Endothelial cell of umbilical vein (primary cell): ENCODE measurements at regions not wholly inside any gene's neighbourhood (a gene's known extent, or its start where the extent isn't known, plus 50 kb on each side); places are given as distances from the start of the nearest gene placed in this dataset.

Experiments
- BruUV-seq: library from RNA; stranded (reverse); fragments of 400-500 nt; replicated peaks from 2 replicates; lab custom pipeline; 2021; lab: Mats Ljungman, UMichigan
- CTCF ChIA-PET: fragments of 300-600, 350-600 bp; sonication (Branson Sonifier 250); formaldehyde crosslinking; loops from one replicate; lab custom pipeline; 2021; ENCODE audit warnings: antibody characterized with exemption, inconsistent platforms; lab: Charles Lee
- POLR2A ChIA-PET: fragments of 300-600, 350-600 bp; sonication (Branson Sonifier 250); formaldehyde crosslinking; loops from one replicate; lab custom pipeline; 2021; ENCODE audit warnings: antibody characterized with exemption, inconsistent platforms; lab: Charles Lee
- DNase-seq: peaks from one replicate; pipeline ENCODE4 v3.0.0-alpha.2; 2011; ENCODE audit warnings: low read depth, low spot score
- FAIRE-seq: peaks from 2 replicates; lab custom pipeline; 2011; peaks lifted over from hg19 to GRCh38; lab: Jason Lieb, UNC
- H2AFZ ChIP-seq: 2 replicates; pipeline ENCODE4 v1.6.0; 2012; ENCODE audit warnings: low read depth, low read length, control low read depth, inconsistent platforms
- H3K27ac ChIP-seq: 2 replicates; pipeline ENCODE4 v1.5.1; 2011; ENCODE audit warnings: low read depth, mild to moderate bottlenecking, control low read depth, low read length, moderate library complexity; ENCODE audit not compliant: insufficient read depth
- H3K27me3 ChIP-seq, 2 experiments: 2 replicates each; pipeline versions ENCODE4 v1.6.0 to v1.6.1; 2011; ENCODE audit warnings: low read length in 2 of 2, mixed read lengths in 1 of 2; ENCODE audit not compliant: control insufficient read depth in 2 of 2, insufficient read depth in 2 of 2
- H3K36me3 ChIP-seq, 2 experiments: 2 replicates in 1 of 2; 3 replicates in 1 of 2; pipeline ENCODE4 v1.5.1; 2011; ENCODE audit warnings: low read length in 2 of 2, mild to moderate bottlenecking in 1 of 2, moderate library complexity in 1 of 2; ENCODE audit not compliant: control insufficient read depth in 2 of 2, insufficient read depth in 2 of 2; ENCODE audit errors: extremely low read depth in 1 of 2
- H3K4me1 ChIP-seq: 3 replicates; pipeline ENCODE4 v1.5.1; 2011; ENCODE audit warnings: mild to moderate bottlenecking, low read length; ENCODE audit not compliant: control insufficient read depth, insufficient read depth; ENCODE audit errors: extremely low read depth
- H3K4me2 ChIP-seq: 2 replicates; pipeline ENCODE4 v1.6.1; 2011; ENCODE audit warnings: low read length, control low read depth, mixed read lengths; ENCODE audit not compliant: insufficient read depth
- H3K4me3 ChIP-seq, 3 experiments: fragments of 200-600 bp in 1 of 3; sonication (generic), shearing (Covaris generic) in 1 of 3; replicated peaks in 1 of 3; 2 replicates each; pipeline ENCODE4 v1.5.1; 2011 to 2016; ENCODE audit warnings: control low read depth in 3 of 3, low read length in 3 of 3, mild to moderate bottlenecking in 2 of 3, inconsistent platforms in 1 of 3, low read depth in 1 of 3, moderate library complexity in 1 of 3; ENCODE audit not compliant: insufficient read depth in 1 of 3
- H3K79me2 ChIP-seq: 2 replicates; pipeline ENCODE4 v1.6.0; 2012; ENCODE audit warnings: low read length, inconsistent platforms; ENCODE audit not compliant: control insufficient read depth, insufficient read depth
- H3K9ac ChIP-seq: replicated peaks from 2 replicates; pipeline ENCODE3; 2011; ENCODE audit warnings: low read length, control low read depth; ENCODE audit not compliant: insufficient read depth; ENCODE audit errors: extremely low read depth
- H3K9me1 ChIP-seq: replicated peaks from 3 replicates; pipeline ENCODE4 v1.6.0; 2011; ENCODE audit warnings: mild to moderate bottlenecking, low read length; ENCODE audit not compliant: control insufficient read depth, insufficient read depth; ENCODE audit errors: extremely low read depth
- H3K9me3 ChIP-seq: replicated peaks from 2 replicates; pipeline ENCODE4 v1.5.1; 2012; ENCODE audit warnings: low read length, inconsistent platforms; ENCODE audit not compliant: control insufficient read depth, insufficient read depth
- H4K20me1 ChIP-seq: replicated peaks from 2 replicates; pipeline ENCODE3; 2011; ENCODE audit warnings: mild to moderate bottlenecking, low read length; ENCODE audit not compliant: control insufficient read depth, insufficient read depth; ENCODE audit errors: extremely low read depth
- CTCF ChIP-seq, 2 donors: IDR thresholded peaks; 1 replicate in 1 of 2; 2 replicates in 1 of 2; pipeline ENCODE4 v1.5.1; 2011; ENCODE audit warnings: low read length in 2 of 2, mild to moderate bottlenecking in 2 of 2, moderate library complexity in 2 of 2, control low read depth in 1 of 2, inconsistent platforms in 1 of 2, low read depth in 1 of 2; ENCODE audit not compliant: insufficient read depth in 1 of 2; ENCODE audit errors: extremely low read depth in 1 of 2
- EZH2 ChIP-seq: IDR thresholded peaks from 2 replicates; pipeline ENCODE4 v1.6.1; 2012; ENCODE audit warnings: borderline replicate concordance, low read depth, mild to moderate bottlenecking, moderate library complexity, low read length, inconsistent platforms; ENCODE audit not compliant: severe bottlenecking
- FOS ChIP-seq: IDR thresholded peaks from 2 replicates; pipeline ENCODE4 v1.6.1; 2011; ENCODE audit warnings: mild to moderate bottlenecking, low read length, moderate library complexity, borderline replicate concordance; ENCODE audit not compliant: insufficient read depth
- JUN ChIP-seq: IDR thresholded peaks from 2 replicates; pipeline ENCODE4 v1.6.1; 2011; ENCODE audit warnings: borderline replicate concordance, low read depth; ENCODE audit not compliant: insufficient read length, insufficient read depth
- MAX ChIP-seq: IDR thresholded peaks from 2 replicates; pipeline ENCODE4 v1.6.1; 2011; ENCODE audit not compliant: insufficient read depth, insufficient read length
- MYC ChIP-seq: IDR thresholded peaks from one replicate; pipeline ENCODE4 v1.6.1; 2011; ENCODE audit warnings: mild to moderate bottlenecking, low read depth, low read length
- POLR2A ChIP-seq: IDR thresholded peaks from 2 replicates; pipeline ENCODE4 v1.6.1; 2012; ENCODE audit warnings: low read depth, mild to moderate bottlenecking, control low read depth, low read length
- POLR2AphosphoS5 ChIP-seq: IDR thresholded peaks from 2 replicates; pipeline ENCODE4 v1.6.1; 2012; ENCODE audit warnings: low read depth, mild to moderate bottlenecking, control low read depth, low read length, moderate library complexity; ENCODE audit not compliant: insufficient read depth
- dilution Hi-C: fragments of 300-500 bp; cut with MboI; formaldehyde crosslinking; loops from one replicate; pipeline ENCODE4 v1.15.0; 2019; ENCODE audit warnings: low sequenced_read_pairs; ENCODE audit not compliant: extremely low pct_ligation_motif_present
- intact Hi-C: fragments of 100-400 bp; cut with micrococcal nuclease; formaldehyde crosslinking; loops from one replicate; pipeline ENCODE4 v1.10.0; 2022

- H3K9me1 ChIP-seq, result no peaks in the 10 kb centered on the region
- no peaks in the 10 kb centered on the region for H3K9me3 ChIP-seq
- intact Hi-C loops (no loop called here), dilution Hi-C loops (no loop called here)
- TF ChIP-seq POLR2A (no peak), FOS (no peak), MAX (no peak), EZH2 (no peak), JUN (no peak), MYC (no peak), POLR2AphosphoS5 (no peak)
- no peak for DNase-seq
- no TSS peak for BruUV-seq
- H3K4me3 ChIP-seq, result no peak overlapping the region
- H4K20me1 ChIP-seq, result no peaks in the 10 kb centered on the region
- no peaks in the 10 kb centered on the region for H3K79me2 ChIP-seq
- CTCF ChIA-PET, result interaction anchor here (1.0 kb wide), 1 partner anchor 42 kb away, joined by 3 read pairs; no protein-coding TSS in a partner anchor
- no peak overlapping the region for H3K9ac ChIP-seq
- H3K4me2 ChIP-seq, result no peak overlapping the region
- H3K4me1 ChIP-seq, result no peaks in the 10 kb centered on the region
- H3K27me3 ChIP-seq, result no peaks in the 10 kb centered on the region
- no peaks in the 10 kb centered on the region for H3K36me3 ChIP-seq
- no peak for FAIRE-seq
- H3K27ac ChIP-seq, result no peak overlapping the region
- H2AFZ ChIP-seq, result no peak overlapping the region
- POLR2A ChIA-PET, result no interaction called here
Observed at GRCh38 chr20:52270001-52270606, 78.5 kb upstream of the ZFP64 start.

- intact Hi-C loops, result no loop called here
- Histone ChIP-seq H2AFZ (no peak overlapping the region), H3K4me1 (no peaks in the 10 kb centered on the region), H3K27me3 (no peaks in the 10 kb centered on the region), H3K27ac (no peak overlapping the region), H3K79me2 (no peaks in the 10 kb centered on the region), H3K9me1 (no peaks in the 10 kb centered on the region), H3K9me3 (no peaks in the 10 kb centered on the region), H3K4me3 (no peak overlapping the region), H4K20me1 (no peaks in the 10 kb centered on the region), H3K36me3 (no peaks in the 10 kb centered on the region), H3K4me2 (no peak overlapping the region), H3K9ac (no peak overlapping the region)
- TF ChIP-seq MYC, result no peak
- no peak for TF ChIP-seq JUN
- TF ChIP-seq CTCF (IDR thresholded peaks at IDR 0.05; ENCODE audit: extremely low read depth in 1 of 2, insufficient read depth in 1 of 2, low read depth in 1 of 2, low read length in 2 of 2), result no peak
- no peak for TF ChIP-seq MAX
- no peak for TF ChIP-seq POLR2AphosphoS5
- no TSS peak for BruUV-seq
- dilution Hi-C loops, result no loop called here
- ChIA-PET CTCF (interaction anchor here (1.0 kb wide), 1 partner anchor 43 kb away, joined by 3 read pairs; no protein-coding TSS in a partner anchor), POLR2A (no interaction called here)
- no peak for DNase-seq
- FAIRE-seq, result no peak
Observed at GRCh38 chr20:52269321-52269720, 77.7 kb upstream of the ZFP64 start.
